HTR-8/SVneo (cell line): ENCODE measurements at regions not wholly inside any gene's neighbourhood (a gene's known extent, or its start where the extent isn't known, plus 50 kb on each side); places are given as distances from the start of the nearest gene placed in this dataset.

Source experiments
- DNase-seq: peaks from one replicate; pipeline ENCODE4 v3.0.0; 2011; ENCODE audit warnings: low spot score, mixed read lengths; ENCODE audit not compliant: insufficient read length
- FAIRE-seq: peaks from 2 replicates; lab custom pipeline; 2011; peaks lifted over from hg19 to GRCh38; lab: Jason Lieb, UNC

DNA sequence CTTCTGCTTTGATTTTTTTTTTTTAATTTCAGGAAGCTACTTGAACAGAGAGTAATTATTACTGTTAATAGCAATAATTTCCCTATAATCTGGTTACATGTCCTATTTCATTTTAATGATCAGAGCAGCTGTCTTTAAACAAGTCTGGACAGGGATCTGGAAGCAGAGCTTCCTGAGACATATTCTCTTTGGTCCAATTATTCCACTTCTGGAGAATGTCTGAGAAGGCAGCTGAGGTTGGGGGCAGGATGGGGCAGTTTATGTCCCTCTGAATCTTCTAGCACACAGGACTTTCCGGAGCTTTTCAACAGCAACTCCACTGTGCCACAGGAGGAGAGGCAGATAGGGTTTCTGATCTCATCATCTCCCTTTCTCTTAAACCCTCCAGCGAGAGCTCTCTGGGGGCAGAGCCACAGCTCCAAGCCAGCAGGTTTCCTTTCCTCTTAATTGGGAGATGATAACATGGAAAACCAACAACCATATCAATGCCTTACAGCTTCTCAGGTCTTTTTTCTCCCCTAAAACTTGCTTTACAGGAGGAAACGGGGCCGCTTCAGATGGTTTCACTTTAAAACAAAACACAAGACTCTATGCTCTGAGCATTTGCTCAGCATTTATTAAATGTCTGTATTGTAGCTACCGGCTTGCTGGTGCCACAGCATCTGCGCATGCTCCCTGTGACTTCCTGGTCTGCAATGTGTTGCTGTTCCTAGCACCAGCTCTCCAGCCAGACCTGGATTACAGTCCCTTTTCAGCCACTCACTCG, 425.7 kb upstream of the USP24 start:
- FAIRE-seq (no peak), DNase-seq (no peak)

DNA sequence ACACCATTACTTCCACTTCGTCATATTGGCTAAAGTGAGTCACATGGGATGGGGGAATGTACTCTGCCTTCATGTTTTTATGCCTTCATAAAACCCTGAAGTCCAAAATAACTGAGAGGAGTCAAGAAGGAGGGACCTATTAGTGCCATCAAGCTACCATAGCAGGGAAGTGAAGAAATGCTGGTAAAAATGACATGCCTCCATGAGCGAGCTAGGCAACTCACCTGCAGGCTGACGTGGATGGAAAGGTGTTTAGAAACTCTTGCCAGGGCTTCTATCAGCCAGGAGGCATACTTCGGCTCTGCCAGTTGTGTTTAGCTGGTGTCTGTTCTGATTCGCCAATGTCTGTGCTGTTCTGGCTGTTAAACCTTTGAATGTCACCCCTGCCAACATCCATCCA, 424.4 kb upstream of the USP24 start:
- FAIRE-seq: no peak

DNA sequence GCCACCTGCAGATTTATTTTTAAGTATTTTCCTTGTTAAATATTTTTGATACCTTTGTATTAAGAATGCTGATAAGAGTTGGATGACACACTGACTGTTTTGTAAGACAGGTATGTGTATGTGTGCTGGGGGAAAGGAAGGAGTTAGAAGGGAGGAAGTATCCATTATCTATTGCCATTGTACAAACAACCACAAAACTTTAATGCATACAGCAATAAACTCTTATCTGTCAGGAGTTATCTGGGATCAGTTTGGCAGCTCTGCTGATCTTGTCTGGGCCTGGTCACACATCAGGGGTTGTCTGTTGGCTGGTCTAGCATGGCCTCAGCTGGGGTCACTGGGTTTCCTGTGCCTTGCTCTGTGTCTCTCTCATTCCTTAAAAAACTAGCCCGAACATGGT, 423.9 kb upstream of the USP24 start:
- DNase-seq (no peak), FAIRE-seq (no peak)

More for the DNA sequence above, 424.4 kb upstream of the USP24 start:
- DNase-seq: no peak

DNA sequence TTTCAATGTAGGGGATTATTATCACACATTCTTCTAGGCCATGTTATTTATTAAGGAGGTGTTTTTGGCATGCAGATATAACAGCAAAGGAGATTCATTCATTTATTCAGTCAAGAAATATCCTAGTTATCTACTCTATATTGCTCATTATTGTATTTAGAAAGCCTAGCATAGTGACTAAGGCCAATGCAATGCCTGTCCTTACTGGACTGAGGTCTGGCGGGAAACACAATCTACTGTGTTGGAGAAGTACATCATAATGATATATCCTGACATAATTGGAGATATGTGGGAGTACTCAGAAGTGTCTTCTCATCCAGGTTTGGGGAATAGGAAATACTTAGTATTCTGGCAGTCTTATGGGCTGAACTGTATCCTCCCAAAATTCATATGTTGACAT, 421.5 kb upstream of the USP24 start:
- FAIRE-seq (no peak), DNase-seq (no peak)

DNA sequence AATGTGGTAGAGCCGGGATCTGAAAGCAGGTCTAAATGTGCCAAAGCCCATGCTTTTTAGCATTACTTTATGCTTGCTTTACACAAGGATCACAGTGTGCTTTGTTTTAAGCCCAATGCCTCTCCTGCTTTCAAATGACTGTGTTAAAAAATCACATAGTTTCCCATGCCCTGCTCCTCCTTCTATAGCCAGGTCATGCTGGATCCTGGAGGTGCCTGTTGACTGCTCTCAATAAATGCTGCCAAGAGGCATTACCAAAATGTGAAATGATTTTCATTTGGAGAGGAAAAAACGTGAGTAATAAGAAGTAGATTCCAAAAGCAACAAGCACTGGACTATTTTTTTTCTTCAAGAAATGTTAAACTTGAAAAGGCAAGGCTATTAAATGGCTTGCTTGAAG, 420.7 kb upstream of the USP24 start:
- no peak for FAIRE-seq
- no peak for DNase-seq

DNA sequence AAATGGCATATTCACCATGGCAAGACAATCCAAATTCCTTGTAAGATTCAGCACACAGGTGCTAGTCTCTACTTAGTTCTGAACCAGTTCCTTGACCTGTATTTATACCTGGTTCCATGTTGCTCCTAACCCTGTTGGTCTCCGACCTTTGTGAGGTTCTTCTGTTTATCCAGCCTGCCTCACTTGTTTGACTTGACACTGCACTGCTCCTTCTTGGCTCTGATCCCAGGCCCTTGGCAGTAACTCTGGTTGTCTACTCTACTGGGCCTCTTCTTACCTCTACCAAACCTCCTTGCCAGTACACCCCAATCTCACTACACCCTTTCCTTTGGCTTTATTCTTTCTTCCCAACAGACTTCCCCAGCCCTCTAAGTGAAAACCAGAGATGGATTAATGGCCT, 419.4 kb upstream of the USP24 start:
- no peak for FAIRE-seq
- no peak for DNase-seq

DNA sequence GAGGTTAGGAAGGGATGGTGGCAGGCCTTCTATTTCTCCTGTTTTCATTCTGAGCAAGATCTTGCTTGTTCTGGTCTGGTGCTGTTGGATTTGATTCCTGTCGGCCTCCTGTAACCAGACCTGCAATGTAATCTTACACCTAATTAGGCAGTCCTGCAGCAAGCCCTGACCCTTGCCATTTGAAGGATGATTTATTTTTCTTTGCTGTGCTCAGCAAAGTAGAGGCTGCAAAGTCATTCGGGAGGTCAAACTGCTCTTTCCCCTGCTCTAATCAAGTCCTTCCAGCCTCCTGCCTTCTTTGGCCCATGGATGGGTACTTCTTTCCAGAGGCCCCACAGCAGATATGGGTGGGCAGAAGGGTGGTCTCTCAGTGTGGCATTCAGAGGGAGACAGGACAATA, 417.7 kb upstream of the USP24 start:
- DNase-seq: no peak
- no peak for FAIRE-seq

DNA sequence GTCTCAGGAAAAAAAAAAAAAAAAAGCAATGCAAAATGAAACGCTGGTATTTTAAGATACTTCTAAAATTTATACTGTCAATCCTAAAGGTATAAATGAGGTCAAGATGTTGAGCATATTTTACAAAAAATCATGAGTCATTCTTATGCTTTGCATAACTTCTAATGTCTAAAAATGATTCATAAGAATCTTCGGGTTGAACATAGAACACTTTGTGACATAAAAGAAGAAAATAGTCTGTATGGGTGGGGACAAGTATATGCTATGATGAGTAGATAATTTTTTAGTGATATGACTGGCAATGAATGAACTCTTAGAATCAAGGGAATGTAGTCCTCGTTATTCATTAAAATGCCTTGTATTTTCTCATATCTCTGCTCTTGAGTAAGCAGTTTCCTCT, 416.9 kb upstream of the USP24 start:
- DNase-seq (peak; percentile 20), FAIRE-seq (no peak)

DNA sequence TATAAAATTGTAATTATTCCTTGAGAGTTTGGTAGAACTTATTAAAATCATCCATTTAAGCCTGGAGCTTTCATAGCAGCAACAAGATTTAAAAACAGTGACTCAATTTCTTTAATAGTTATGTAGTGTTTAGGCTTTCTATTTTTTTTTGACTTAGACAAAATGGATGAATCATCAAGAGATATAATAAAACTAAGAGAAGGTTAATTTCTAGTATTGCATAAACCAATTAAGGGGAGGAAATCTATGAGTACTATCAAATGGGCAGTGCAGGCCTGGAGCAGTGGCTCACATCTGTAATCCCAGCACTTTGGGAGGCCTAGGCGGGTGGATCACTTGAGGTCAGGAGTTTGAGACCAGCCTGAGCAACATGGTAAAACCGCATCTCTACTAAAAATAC, 416.3 kb upstream of the USP24 start:
- DNase-seq (no peak), FAIRE-seq (no peak)

DNA sequence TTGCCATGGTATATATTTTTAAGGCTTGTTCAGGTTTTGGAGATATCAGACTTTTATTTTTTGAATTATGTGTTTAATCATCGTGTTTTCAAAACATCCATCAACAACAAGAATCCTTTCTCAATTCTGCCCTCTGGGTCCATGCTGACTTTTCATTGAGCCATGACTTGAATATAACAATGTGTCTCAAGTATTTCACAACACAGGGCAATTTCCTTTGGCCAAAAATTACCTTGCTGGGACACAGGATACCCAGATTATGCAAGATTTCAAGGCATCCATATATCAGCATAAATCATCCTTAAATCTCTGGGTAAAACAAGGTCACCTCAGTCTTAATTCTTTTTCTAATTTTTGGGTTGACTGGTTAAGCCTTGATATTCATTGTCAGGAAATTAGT, 411.2 kb upstream of the USP24 start:
- DNase-seq: no peak
- no peak for FAIRE-seq

DNA sequence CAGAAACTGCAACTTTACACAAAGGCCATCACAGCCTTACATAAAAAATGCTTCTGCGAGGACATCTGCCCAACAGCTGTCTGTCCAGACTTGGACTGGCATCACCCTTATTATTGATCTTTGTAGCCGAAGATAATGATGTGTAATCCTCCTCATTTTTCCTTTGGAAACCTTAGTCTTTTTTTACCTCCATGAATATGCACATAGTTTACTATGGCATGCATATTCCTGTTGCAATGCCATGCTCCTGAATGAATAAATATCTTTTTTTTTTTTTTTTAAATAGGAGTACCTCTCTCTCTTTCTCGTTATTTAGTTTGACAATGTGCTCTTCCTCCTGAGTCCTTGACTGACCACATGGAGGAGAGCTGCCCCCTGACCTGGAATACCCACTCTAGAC, 409.6 kb upstream of the USP24 start:
- no peak for FAIRE-seq

DNA sequence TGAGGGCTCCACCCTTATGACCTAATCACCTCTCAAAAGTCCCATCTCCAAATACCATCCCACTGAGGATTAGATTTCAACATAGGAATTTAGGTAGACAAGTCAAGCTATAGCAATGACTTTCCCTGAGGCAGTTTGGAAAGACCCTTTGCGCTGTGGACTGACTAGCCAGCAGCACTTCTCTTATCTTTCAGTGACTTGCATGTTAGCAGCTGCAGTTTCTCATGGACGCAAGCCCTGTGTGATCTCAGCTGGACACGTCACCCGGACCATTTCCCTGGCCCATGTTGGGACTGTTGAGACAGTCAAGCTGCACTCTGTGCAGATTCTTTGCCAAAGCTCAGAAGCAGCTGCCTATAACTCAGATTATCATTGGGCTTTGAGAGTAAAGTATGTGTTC, 408.1 kb upstream of the USP24 start:
- FAIRE-seq: no peak

More for the DNA sequence above, 409.6 kb upstream of the USP24 start:
- no peak for DNase-seq

DNA sequence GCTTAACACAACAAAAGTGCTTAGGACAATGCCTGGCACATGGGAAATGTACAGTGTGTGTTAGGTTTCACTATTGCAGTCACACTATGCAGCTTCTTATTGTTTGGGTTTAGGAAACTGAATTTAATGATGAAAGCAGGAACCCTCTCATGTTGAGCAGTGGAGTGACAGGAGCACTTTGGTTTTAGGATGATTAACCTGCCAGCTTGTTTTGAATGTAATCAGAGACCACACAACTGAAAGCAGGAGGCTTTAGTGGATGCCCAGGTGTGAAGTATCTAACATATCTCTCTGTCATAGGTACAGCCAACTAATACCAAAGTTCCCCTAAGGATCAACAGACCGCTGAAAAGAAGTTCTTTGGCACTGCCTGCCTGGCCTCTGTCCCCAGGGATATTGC, 406.9 kb upstream of the USP24 start:
- DNase-seq: no peak
- no peak for FAIRE-seq

More for the DNA sequence above, 408.1 kb upstream of the USP24 start:
- no peak for DNase-seq

DNA sequence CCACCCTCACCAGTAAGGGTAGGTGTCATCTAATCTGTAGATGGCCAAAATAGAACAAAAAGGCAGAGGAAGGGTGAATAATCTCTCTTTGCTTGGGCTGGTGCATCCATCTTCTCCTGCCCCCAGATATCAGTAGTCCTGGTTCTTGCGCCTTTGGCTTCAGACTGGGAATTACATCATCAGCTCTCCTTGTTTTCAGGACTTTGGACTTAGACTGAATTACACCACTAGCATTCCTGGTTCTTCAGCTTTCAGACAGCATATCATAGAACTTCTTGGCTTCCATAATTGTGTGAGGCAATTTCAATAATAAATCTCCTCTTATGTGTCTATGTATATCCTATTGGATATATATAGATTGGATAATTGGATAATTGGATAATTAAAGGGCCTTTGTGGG, 403.0 kb upstream of the USP24 start:
- FAIRE-seq (no peak), DNase-seq (no peak)

DNA sequence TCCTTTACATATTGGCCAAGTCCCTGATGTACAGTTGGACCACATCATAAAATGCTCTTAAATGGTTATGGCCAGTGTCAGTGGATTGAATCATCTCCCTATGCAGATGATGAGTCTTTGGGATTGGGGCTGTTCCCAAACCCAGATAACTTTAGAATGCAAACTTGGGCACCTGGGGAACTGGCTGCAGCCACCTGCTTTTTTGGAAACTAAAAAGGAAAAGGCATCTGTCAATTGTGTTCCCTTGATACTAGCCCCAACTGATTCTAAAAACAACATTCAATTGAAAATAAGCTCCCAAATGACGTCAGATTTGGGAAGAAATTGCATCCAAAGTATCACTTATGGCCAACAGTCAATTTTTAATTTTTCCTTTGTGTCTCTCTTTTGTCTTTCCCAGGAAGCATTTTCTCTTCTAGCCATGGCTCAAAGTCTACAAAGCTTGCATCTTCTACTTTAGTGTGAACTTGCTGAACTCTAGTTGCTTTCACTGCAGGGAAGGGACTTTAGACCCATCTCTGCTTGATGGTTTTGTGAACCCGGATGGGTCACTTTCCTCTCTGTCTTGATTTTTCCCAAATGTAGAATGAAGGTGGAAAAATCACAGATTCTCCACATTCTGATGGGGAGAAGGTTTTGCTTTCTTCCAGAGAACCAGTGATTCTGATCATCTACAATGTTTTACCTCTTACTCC, 402.3 kb upstream of the USP24 start:
- FAIRE-seq (no peak), DNase-seq (no peak)

DNA sequence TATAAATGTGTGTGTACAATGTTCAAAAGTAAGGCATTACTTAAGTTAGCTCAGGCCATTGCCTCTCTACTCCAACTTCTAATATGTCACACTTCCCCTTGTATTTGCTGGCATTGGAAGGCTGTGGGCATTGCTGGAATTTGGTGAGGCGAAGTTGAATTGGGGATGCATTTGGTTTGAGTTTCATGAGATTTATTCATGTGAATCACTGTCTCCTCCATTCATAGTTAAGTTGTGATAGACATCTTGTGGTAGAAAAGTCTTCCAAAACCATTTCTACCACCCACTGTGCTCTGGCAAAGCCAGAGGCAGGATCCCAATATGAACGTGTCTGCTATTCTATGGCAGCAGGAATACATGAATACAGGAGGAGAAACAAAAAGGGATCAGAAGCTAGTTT, 397.8 kb upstream of the USP24 start:
- no peak for FAIRE-seq
- no peak for DNase-seq

DNA sequence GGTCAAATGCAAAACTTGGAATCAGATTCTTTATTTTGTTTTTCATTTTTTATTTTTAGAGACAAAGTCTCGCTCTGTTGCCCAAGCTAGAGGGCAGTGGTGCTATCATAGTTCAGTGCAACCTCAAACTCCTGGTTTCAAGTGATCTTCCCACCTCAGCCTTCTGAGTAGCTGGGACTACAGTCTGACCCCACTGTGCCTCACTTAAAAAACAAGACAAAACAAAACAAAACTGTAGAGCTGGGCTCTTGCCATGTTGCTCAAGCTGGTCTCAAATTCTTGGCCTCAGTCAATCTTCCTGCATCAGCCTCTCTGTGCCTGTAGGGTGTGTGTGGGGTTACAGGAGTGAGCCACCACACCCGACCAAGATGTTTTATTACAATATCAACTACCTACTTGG, 396.0 kb upstream of the USP24 start:
- no peak for DNase-seq
- FAIRE-seq: no peak

DNA sequence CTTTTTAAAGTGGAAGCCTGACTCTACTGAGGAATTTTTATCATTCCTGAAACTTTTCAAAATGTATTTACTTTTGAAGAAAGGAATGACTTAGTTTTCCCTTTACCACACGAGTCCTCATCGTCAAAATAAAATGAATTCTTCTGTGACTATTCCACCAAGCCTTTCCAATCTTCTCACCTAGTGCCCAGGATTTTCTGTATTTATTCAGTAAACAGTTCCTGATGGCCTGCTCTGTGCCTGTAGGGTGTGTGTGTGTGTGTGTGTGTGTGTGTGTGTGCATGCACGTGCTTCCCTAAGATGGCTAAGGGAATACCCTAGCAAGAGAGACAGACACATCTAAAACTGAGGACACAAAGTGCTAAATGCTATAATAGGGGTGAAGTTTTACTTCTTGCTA, 395.0 kb upstream of the USP24 start:
- DNase-seq (no peak), FAIRE-seq (no peak)

DNA sequence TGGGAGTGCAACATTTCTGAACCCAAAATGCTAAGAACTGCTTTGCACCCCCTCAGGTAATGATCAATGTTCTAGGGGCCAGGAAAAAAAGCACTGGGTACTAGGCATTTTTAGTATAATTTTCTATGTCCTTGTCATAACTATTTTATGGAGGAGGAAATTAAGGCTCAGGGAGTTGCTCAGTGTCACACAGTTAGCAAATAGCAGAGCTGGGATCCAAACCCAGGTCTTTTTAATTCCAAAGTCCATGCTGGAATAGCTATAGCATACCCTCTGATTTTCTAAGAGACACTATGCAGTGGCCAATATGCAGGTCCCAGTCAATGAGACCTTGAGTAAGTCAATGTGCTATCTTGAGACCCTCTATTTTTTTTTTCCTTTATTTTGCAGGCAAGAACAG, 394.5 kb upstream of the USP24 start:
- no peak for DNase-seq
- FAIRE-seq: no peak

DNA sequence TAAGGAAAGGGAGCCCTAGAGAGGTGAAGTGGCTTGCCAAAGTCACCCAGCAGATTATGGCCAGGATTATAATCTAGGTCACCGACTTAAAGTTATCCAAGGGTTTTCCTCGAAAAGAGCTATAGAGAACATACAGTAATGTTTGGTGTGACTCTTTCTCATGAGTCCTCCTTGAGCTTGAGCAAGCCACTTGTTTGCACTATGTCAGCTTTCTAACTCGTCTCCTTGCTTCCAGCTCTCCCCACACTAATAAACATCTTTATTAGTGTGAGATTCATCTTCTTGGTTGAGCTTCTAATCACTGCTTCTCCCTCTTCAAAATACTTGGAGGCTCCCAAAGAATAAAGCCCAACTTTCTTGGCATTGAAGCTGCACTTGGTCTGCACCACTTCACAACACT, 390.0 kb upstream of the USP24 start:
- FAIRE-seq (no peak), DNase-seq (no peak)

DNA sequence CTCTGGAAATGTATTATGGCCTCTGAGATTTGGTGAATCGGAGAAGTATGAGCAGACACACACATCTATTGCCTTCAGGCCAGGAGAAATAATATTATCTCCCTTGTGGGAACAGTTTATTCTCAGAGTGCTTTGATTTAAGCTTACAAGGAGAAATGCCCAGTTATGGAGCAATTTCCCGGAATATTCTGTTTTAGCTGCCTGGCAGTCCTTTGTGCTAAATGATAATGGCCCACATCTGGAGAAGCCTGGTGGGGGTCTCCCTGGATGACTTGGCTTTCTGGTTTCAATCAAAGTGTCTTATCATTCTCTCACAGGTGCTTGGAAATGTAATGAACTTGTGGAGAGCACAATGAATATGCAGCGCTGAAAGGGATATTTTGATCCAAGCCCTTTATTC, 389.6 kb upstream of the USP24 start:
- FAIRE-seq (no peak), DNase-seq (no peak)

DNA sequence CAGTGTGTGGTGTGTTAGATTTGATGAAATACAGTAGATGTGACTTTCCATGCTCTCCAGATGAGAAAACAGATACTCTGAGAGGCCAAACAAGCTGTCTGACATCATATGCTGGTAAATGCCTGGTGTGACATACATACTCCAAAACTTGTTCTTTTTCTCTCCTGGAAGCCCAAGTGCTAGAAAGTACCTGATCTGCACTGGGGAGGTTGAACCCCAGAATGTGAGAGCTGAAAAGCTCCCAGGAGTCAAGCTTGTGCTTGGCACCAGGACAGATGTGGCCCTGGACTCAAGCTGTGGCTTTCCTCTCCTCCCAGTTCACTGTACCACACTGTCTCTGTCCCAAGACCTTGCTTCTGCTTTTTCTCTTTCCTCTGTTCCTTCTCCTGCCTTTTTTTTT, 389.0 kb upstream of the USP24 start:
- DNase-seq (no peak), FAIRE-seq (no peak)
